Hindlimb muscle (tissue), 1 donor: ENCODE measurements at regions not wholly inside any gene's neighbourhood (a gene's known extent, or its start where the extent isn't known, plus 50 kb on each side); places are given as distances from the start of the nearest gene placed in this dataset.

Source experiments
- DNase-seq: peaks from one replicate; pipeline ENCODE4 v3.0.0-alpha.2; 2013

GRCh38 chr12:125919856-125920470 is 854.7 kb downstream of the AACS start:
- no peak for DNase-seq

GRCh38 chr12:125922330-125922729 is 857.1 kb downstream of the AACS start:
- no peak for DNase-seq

DNA sequence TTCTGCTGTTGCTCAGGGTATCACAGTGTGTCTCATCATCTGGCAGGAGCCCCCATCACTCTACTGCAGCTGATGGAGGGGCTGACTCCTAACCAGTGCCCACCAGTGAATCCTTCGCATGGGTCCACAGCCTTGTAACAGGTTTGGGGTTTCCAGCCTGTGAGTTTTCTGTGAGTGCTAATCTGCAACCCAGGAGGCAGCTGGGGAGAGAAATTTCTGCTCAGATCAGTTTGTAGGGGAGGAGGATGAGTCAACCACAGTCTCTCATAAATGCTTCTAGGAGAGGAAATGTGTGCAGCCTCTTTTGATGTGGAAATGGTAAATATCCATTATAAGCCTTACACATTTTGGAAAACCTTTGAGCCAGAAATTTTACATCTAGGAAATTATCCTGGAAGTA is 871.3 kb downstream of the AACS start:
- no peak for DNase-seq

DNA sequence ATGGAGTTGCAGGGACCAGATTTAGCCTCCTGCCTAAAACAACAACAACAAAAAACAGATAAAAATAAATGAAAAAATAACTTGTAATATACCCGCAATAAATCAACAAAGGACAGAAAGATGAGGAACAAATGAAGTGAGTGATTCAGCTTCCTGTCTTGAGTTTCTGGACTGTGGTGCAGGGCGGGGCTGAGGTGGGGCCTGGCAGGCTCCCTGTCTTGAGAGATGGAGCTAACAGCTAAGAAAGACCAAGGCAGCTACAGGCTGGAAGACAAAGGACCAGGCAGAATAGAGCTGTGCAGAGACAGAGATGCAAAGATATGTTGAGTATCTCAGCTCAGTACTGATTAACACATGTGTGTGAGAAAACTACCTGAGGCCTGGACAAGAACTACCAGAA is 879.2 kb downstream of the AACS start:
- no peak for DNase-seq

GRCh38 chr12:125949471-125949870 is 884.2 kb downstream of the AACS start:
- no peak for DNase-seq

DNA sequence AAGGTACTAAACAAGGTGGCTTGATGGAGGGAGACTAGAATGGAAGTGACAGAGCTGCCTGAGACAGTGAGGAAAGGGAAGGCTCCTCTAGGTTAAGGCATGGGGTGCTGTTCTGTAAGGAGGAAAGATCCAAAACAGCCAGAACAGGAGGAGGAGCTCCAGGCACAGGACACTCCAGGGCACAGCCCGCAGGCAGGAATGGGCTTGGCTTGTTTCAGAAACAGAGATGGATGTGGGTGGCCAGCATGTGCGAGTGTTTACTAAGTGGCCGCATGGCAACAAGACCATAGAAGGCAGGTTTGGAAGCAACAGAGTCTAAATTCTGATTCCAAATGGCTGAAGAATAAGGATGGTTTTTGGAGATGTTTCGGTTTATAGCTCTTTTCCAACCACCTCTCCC is 889.1 kb downstream of the AACS start:
- DNase-seq, result no peak

DNA sequence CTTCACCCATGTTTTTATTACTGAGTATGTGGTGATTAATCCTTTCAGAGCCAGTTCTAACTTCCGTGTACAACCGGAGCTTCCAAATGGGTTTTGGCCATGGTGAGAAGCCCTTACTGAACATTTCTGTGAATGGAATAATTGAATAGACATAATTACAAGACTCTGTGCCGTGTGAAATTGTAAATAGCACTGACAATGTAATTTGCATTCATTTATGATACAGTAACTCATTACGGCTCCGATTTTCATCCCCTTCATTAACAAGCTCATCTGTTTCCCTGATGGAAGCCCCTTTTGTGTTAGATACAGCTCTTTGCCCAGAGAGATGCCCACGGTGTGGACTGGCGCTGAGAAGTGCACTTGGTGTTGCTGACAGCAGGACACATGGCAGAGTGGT is 891.0 kb downstream of the AACS start:
- no peak for DNase-seq

GRCh38 chr12:125966641-125967040 is 901.4 kb downstream of the AACS start:
- peak; percentile 38 for DNase-seq

DNA sequence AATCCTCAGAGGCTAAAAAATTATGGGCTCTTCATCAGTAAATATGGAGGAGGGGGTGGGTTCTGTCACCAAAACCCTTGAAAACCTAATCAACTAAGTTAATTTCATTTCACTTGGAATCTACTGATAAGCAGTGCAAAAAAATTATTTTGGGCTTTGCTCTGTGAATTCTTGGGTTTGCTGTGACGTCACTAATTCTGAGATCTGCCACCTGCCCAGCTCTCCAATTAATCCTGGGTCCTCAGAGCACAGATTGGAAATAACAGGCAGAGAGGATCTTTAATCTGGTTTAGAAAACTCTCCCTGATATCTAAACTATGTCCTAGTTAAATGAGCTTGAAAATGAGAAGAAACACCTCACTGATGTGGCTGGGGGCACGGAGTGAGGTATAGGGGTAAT is 903.2 kb downstream of the AACS start:
- DNase-seq, result no peak

GRCh38 chr12:125971981-125972380 is 906.7 kb downstream of the AACS start:
- DNase-seq, result no peak

- DNase-seq, result no peak
Observed at GRCh38 chr12:125978286-125978685, 913.1 kb downstream of the AACS start.

GRCh38 chr12:125981610-125982253 is 916.5 kb downstream of the AACS start:
- no peak for DNase-seq

- DNase-seq, result peak; percentile 88
Observed at GRCh38 chr12:125983094-125983783, 918.0 kb downstream of the AACS start.

- peak; percentile 26 for DNase-seq
Observed at GRCh38 chr12:125983784-125984500, 918.7 kb downstream of the AACS start.

- no peak for DNase-seq
Observed at GRCh38 chr12:125988545-125988944, 923.3 kb downstream of the AACS start.

DNA sequence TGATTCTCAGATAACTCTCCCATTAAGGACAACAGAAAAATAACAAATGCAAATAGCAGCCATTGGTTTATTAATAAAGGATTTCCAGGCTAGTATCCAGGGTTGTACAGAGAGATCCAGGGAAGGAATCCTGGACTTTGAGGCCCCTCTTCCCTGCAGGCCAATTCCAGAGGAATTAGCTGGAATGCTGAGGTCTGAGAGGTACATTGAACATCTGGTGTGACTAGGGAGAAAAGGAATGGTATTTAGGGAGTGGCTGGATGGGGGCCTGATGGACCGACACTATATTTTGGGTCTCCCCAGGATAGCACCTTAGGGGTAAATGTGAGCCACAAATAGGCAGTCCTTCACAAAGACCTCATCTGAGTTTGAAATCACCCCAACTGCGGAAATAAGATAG is 924.5 kb downstream of the AACS start:
- DNase-seq, result peak; percentile 16

GRCh38 chr12:125996443-125996842 is 931.2 kb downstream of the AACS start:
- DNase-seq, result no peak

DNA sequence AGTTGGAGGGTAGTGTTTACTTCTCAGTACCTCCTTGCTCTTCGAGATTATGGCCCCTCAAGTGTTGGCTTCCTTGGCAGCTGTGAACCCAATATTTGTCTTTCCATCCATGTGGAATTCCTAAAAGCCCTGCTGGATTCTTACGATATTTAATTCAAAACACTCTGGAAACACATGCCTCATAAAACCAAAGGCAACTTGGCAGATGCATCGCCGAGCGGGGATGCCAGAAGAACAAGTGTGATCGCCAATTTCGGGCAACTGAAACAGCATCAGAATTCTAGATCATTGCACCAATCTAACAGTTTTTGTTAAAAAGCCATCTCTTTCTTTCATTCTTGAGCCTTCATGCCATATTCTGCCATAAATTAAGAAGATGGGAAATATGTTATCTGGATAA is 934.4 kb downstream of the AACS start:
- no peak for DNase-seq

- DNase-seq, result no peak
Observed at GRCh38 chr12:126019385-126019784, 954.1 kb downstream of the AACS start.

GRCh38 chr12:126021675-126022074 is 956.4 kb downstream of the AACS start:
- DNase-seq, result no peak

GRCh38 chr12:126027825-126028224 is 962.6 kb downstream of the AACS start:
- no peak for DNase-seq

GRCh38 chr12:126030573-126030972 is 965.3 kb downstream of the AACS start:
- no peak for DNase-seq

DNA sequence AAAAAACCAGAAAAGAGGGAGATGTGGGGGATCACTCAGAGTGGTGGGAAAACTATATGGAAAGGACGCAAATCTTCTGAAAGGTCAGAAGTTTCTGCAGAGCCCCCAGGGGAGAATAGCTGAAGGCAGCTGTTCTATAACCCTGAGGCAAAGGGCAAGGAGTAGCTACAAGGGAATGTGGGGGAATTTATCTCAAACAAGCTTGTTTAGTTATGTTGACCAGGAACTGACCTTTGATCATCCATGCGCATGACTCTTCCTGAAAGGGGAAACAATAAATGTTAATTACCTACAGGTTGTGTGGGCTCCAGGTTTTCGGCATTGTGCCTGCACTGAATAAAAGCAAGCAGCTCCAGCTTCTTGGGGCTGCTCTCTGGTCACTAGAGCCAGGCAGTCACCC is 968.5 kb downstream of the AACS start:
- no peak for DNase-seq
